Epithelial cell of prostate (primary cell): ENCODE measurements at regions not wholly inside any gene's neighbourhood (a gene's known extent, or its start where the extent isn't known, plus 50 kb on each side); places are given as distances from the start of the nearest gene placed in this dataset.

Experiments used
- DNase-seq: peaks from one replicate; pipeline ENCODE4 v3.0.0-alpha.2; 2011; ENCODE audit warnings: low read depth, low spot score
- H3K27ac ChIP-seq: fragments of 450-650 bp; 2 replicates; pipeline ENCODE4 v1.5.1; 2017; ENCODE audit warnings: mild to moderate bottlenecking

DNA sequence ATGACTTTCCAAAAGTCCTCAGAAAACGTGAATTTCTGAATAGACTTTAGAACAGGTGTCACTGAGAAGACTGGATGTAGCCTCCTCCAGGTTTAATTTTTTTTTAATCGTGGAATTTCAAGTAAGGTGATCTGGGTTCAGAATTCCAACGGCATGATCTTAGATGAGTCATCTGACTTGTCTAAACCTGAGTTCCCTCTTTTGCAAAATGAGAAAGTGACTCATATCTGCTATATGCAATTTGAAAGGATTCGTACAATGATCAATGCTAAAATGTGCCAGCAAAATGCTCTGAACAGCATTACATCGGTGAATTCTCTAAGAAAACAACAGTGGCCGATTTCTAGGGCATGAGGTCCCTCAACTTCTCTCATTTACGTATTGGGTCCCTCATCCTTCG lies 69.1 kb upstream of the ZNF516 start:
- peak; percentile 77 for DNase-seq
- H3K27ac ChIP-seq, result peak overlapping the region; percentile 98

- DNase-seq, result no peak
- no peak overlapping the region for H3K27ac ChIP-seq
Measured at GRCh38 chr18:76562286-76563122, 67.5 kb upstream of the ZNF516 start.

GRCh38 chr18:76558881-76559667 lies 64.0 kb upstream of the ZNF516 start:
- H3K27ac ChIP-seq, result peak overlapping the region; percentile 79
- peak; percentile 34 for DNase-seq

GRCh38 chr18:76557026-76557575 lies 62.1 kb upstream of the ZNF516 start:
- H3K27ac ChIP-seq, result no peak overlapping the region
- DNase-seq, result no peak

- no peak for DNase-seq
- peak overlapping the region; percentile 17 for H3K27ac ChIP-seq
Measured at GRCh38 chr18:76554547-76555222, 59.6 kb upstream of the ZNF516 start.

GRCh38 chr18:76553715-76554546 lies 58.9 kb upstream of the ZNF516 start:
- DNase-seq, result peak; percentile 31
- H3K27ac ChIP-seq, result peak overlapping the region; percentile 17

DNA sequence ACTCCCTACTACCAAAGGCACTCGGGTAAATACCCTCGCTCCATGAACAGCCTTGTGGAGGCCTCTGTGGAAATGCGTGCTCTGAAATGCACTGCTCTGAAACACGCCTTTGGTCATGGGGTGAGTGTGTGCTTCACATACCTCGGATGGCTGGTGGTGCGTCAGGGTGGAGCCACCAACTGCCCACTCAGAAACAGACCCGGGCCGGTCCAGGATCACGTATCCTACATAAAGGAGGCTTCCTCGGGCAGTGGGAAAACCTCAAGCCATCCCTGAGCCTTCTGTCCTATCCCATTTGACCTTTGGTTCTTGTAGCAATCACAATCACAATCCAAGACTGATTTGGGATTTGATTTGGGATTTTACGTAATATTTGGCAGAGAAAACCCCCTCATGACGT lies 53.5 kb upstream of the ZNF516 start:
- no peak for DNase-seq
- no peak overlapping the region for H3K27ac ChIP-seq

- H3K27ac ChIP-seq, result no peak overlapping the region
- DNase-seq, result no peak
Measured at GRCh38 chr18:76547296-76547695, 52.3 kb upstream of the ZNF516 start.

- no peak overlapping the region for H3K27ac ChIP-seq
- DNase-seq, result no peak
Measured at GRCh38 chr18:76546436-76546835, 51.4 kb upstream of the ZNF516 start.

GRCh38 chr18:76546088-76546435 lies 51.0 kb upstream of the ZNF516 start:
- H3K27ac ChIP-seq, result no peak overlapping the region
- DNase-seq, result no peak

GRCh38 chr18:76545433-76546087 lies 50.5 kb upstream of the ZNF516 start:
- no peak overlapping the region for H3K27ac ChIP-seq
- DNase-seq, result no peak

GRCh38 chr18:76544511-76545345 lies 49.7 kb upstream of the ZNF516 start:
- H3K27ac ChIP-seq, result no peak overlapping the region
- DNase-seq, result no peak
